ENCODE measurements at regions not wholly inside any gene's neighbourhood (a gene's known extent, or its start where the extent isn't known, plus 50 kb on each side); places are given as distances from the start of the nearest gene placed in this dataset.

GRCh38 chr13:31901985-31902384 is 129.6 kb upstream of the FRY start:
- ATAC-seq (no peak), DNase-seq (ENCODE audit: low spot score) (no peak)
- no peak overlapping the region for H3K27ac ChIP-seq (ENCODE audit: low read depth)
- no peaks in the 10 kb centered on the region; the same call in 2 of the 3 replicates for H3K9me3 Mint-ChIP-seq
- TF ChIP-seq STAT1 (IDR thresholded peaks at IDR 0.05; ENCODE audit: unreplicated experiment) = no peak
- no peak for TF ChIP-seq JUNB (IDR thresholded peaks at IDR 0.05; ENCODE audit: unreplicated experiment)
- no peak for TF ChIP-seq ETS1 (IDR thresholded peaks at IDR 0.05)
- TF ChIP-seq CREB1 (CRISPR knock-in tag; IDR thresholded peaks at IDR 0.05; ENCODE audit: low read depth) = no peak
- no peaks in the 10 kb centered on the region for H3K36me3 ChIP-seq (ENCODE audit: insufficient read depth)
- H3K27me3 Mint-ChIP-seq (ENCODE audit: insufficient read depth, low read depth, poor library complexity) = peaks cover 4% of the 10 kb centered on the region
- no peak overlapping the region for H3K4me2 ChIP-seq
- no peak overlapping the region for H3K4me3 ChIP-seq
- no peak overlapping the region for H3K4me3 Mint-ChIP-seq
- H4K20me1 ChIP-seq (replicated peaks; ENCODE audit: insufficient read depth) = no peaks in the 10 kb centered on the region
- no peaks in the 10 kb centered on the region for H3F3A ChIP-seq (replicated peaks; ENCODE audit: low read depth)
- no peaks in the 10 kb centered on the region for H3K9me2 ChIP-seq (ENCODE audit: insufficient read depth)
- no peak overlapping the region for H2AFZ ChIP-seq
- H3K27me3 ChIP-seq (ENCODE audit: insufficient read depth) = no peaks in the 10 kb centered on the region
- no peaks in the 10 kb centered on the region for H3K79me2 ChIP-seq (replicated peaks; ENCODE audit: insufficient read depth)
- no peaks in the 10 kb centered on the region for H3K36me3 Mint-ChIP-seq (ENCODE audit: low read depth)
- no peak overlapping the region for H3K27ac Mint-ChIP-seq
- peaks cover 22% of the 10 kb centered on the region for H3K4me1 Mint-ChIP-seq
- peaks cover 17% of the 10 kb centered on the region for H3K4me1 ChIP-seq (ENCODE audit: insufficient read depth)

- Histone ChIP-seq H3K9me2 (ENCODE audit: insufficient read depth) (no peaks in the 10 kb centered on the region), H3K4me3 (no peak overlapping the region), H3K27ac (ENCODE audit: low read depth) (no peak overlapping the region), H3K36me3 (ENCODE audit: insufficient read depth) (no peaks in the 10 kb centered on the region), H3K27me3 (ENCODE audit: insufficient read depth) (no peaks in the 10 kb centered on the region), H4K20me1 (replicated peaks; ENCODE audit: insufficient read depth) (no peaks in the 10 kb centered on the region), H3F3A (replicated peaks; ENCODE audit: low read depth) (no peaks in the 10 kb centered on the region), H3K79me2 (replicated peaks; ENCODE audit: insufficient read depth) (no peaks in the 10 kb centered on the region), H2AFZ (no peak overlapping the region), H3K4me1 (ENCODE audit: insufficient read depth) (peaks cover 17% of the 10 kb centered on the region), H3K4me2 (no peak overlapping the region)
- Mint-ChIP-seq H3K4me3 (no peak overlapping the region), H3K36me3 (ENCODE audit: low read depth) (no peaks in the 10 kb centered on the region), H3K9me3 (no peaks in the 10 kb centered on the region; the same call in 2 of the 3 replicates), H3K27me3 (ENCODE audit: insufficient read depth, low read depth, poor library complexity) (no peaks in the 10 kb centered on the region), H3K4me1 (peaks cover 22% of the 10 kb centered on the region), H3K27ac (no peak overlapping the region)
- ATAC-seq = no peak
- DNase-seq (ENCODE audit: low spot score) = no peak
- no peak for TF ChIP-seq ETS1 (IDR thresholded peaks at IDR 0.05)
- no peak for TF ChIP-seq NANOG (IDR thresholded peaks at IDR 0.05; ENCODE audit: borderline replicate concordance)
- no peak for TF ChIP-seq JUNB (IDR thresholded peaks at IDR 0.05; ENCODE audit: unreplicated experiment)
- no peak for TF ChIP-seq CTCF (conservative IDR thresholded peaks at IDR 0.05; ENCODE audit: low read depth in 2 of 2)
- no peak for TF ChIP-seq ZNF331 (CRISPR knock-in tag; IDR thresholded peaks at IDR 0.05; ENCODE audit: low read depth)
- TF ChIP-seq EZH2 (IDR thresholded peaks at IDR 0.05; ENCODE audit: low read depth, unreplicated experiment) = no peak
- no peak for TF ChIP-seq REST (IDR thresholded peaks at IDR 0.05; ENCODE audit: unreplicated experiment)
- no peak for TF ChIP-seq POLR2AphosphoS5 (IDR thresholded peaks at IDR 0.05; ENCODE audit: low read depth)
- no peak for TF ChIP-seq CREB1 (CRISPR knock-in tag; IDR thresholded peaks at IDR 0.05; ENCODE audit: low read depth)
Measured at GRCh38 chr13:31903111-31903815, 128.3 kb upstream of the FRY start.

Data from GM23338 (cell line).